Neural progenitor cell (in vitro differentiated cells): ENCODE measurements at regions not wholly inside any gene's neighbourhood (a gene's known extent, or its start where the extent isn't known, plus 50 kb on each side); places are given as distances from the start of the nearest gene placed in this dataset.

Experiments
- DNase-seq: peaks from one replicate; pipeline ENCODE4 v3.0.0-alpha.2; 2016; ENCODE audit warnings: low spot score
- H2AFZ ChIP-seq: fragments of 200-600 bp; sonication (generic); replicated peaks from 2 replicates; pipeline ENCODE4 v1.6.1; 2016; ENCODE audit warnings: antibody characterized with exemption
- H3F3A ChIP-seq: fragments of 200-600 bp; sonication (generic); 2 replicates; pipeline ENCODE4 v1.6.1; 2016; ENCODE audit warnings: antibody characterized with exemption, low read depth
- H3K27ac ChIP-seq: fragments of 200-600 bp; sonication (generic); 2 replicates; pipeline ENCODE4 v1.5.1; 2016; ENCODE audit warnings: mild to moderate bottlenecking
- H3K27me3 ChIP-seq: fragments of 200-600 bp; sonication (generic); 2 replicates; pipeline ENCODE4 v1.6.1; 2016; ENCODE audit warnings: mild to moderate bottlenecking, moderate library complexity
- H3K36me3 ChIP-seq: fragments of 200-600 bp; sonication (generic); 2 replicates; pipeline ENCODE4 v1.5.1; 2016
- H3K4me1 ChIP-seq: fragments of 200-600 bp; sonication (generic); 2 replicates; pipeline ENCODE4 v1.6.1; 2016; ENCODE audit warnings: mixed run types
- H3K4me2 ChIP-seq: fragments of 200-600 bp; sonication (generic); 2 replicates; pipeline ENCODE4 v1.6.1; 2016
- H3K4me3 ChIP-seq: fragments of 200-600 bp; sonication (generic); 2 replicates; pipeline ENCODE4 v1.5.1; 2016
- H3K79me2 ChIP-seq: fragments of 200-600 bp; sonication (generic); 2 replicates; pipeline ENCODE4 v1.6.1; 2016; ENCODE audit warnings: low read depth
- H3K9ac ChIP-seq: fragments of 200-600 bp; sonication (generic); 2 replicates; pipeline ENCODE4 v1.6.1; 2016
- H3K9me3 ChIP-seq: fragments of 200-600 bp; sonication (generic); 2 replicates; pipeline ENCODE4 v1.5.1; 2016; ENCODE audit warnings: low read depth
- H4K20me1 ChIP-seq: fragments of 200-600 bp; sonication (generic); 2 replicates; pipeline ENCODE4 v1.6.1; 2016; ENCODE audit warnings: low read depth
- H3K27ac Mint-ChIP-seq: 3 replicates; pipeline ENCODE4 v1.8.0; 2021; ENCODE audit warnings: mixed read lengths
- H3K27me3 Mint-ChIP-seq: 2 replicates; pipeline ENCODE4 v1.8.0; 2022; ENCODE audit warnings: low read depth, mild to moderate bottlenecking, inconsistent platforms, moderate library complexity, mixed read lengths; ENCODE audit not compliant: insufficient read depth
- H3K36me3 Mint-ChIP-seq: 3 replicates; pipeline ENCODE4 v1.8.0; 2021; ENCODE audit warnings: mixed read lengths
- H3K4me1 Mint-ChIP-seq: 3 replicates; pipeline ENCODE4 v1.8.0; 2021; ENCODE audit warnings: mixed read lengths
- H3K4me3 Mint-ChIP-seq: 3 replicates; pipeline ENCODE4 v1.8.0; 2021; ENCODE audit warnings: mild to moderate bottlenecking, moderate library complexity, mixed read lengths
- H3K9me3 Mint-ChIP-seq: 3 replicates; pipeline ENCODE4 v1.8.0; 2020; ENCODE audit warnings: mixed read lengths
- EZH2 ChIP-seq: fragments of 200-600 bp; sonication (generic); IDR thresholded peaks from 2 replicates; pipeline ENCODE4 v1.6.1; 2017; ENCODE audit warnings: antibody characterized with exemption, mild to moderate bottlenecking, moderate library complexity
- EZH2phosphoT487 ChIP-seq: fragments of 200-600 bp; sonication (generic); IDR thresholded peaks from 2 replicates; pipeline ENCODE4 v1.6.1; 2017; ENCODE audit warnings: antibody characterized with exemption
- TF ChIP-seq, protein P1 (sequence below): fragments of 200-600 bp; sonication (generic); IDR thresholded peaks from 2 replicates; pipeline ENCODE4 v1.5.1; 2017; ENCODE audit warnings: antibody characterized with exemption, mild to moderate bottlenecking

DNA sequence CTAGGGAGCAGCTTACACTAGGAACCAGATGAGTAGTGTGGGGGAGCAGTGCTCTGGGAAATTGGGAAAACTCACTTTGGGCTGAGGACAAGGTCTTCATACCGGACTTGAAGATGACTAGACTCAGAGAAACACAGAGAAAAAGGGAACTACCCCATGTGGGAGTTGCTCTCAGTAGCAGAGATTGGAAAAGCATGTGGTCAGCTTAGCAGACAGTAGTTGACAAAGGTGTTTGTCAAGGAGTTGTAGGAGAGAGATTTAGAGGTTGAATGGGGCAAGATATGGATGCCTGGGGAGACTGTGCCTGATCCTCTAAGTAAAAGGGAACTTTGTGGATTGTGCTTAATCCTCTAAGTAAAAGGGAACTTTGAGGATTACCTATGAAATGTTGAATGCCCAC is 194.5 kb upstream of the COX10 start:
- H3K4me3 ChIP-seq, result no peak overlapping the region
- peaks cover 6% of the 10 kb centered on the region for H3K4me1 ChIP-seq
- H3K9me3 Mint-ChIP-seq, result no peaks in the 10 kb centered on the region
- no peaks in the 10 kb centered on the region for H3F3A ChIP-seq
- H3K4me2 ChIP-seq, result no peak overlapping the region
- H3K27me3 ChIP-seq, result no peaks in the 10 kb centered on the region
- H3K9ac ChIP-seq, result no peak overlapping the region
- no peaks in the 10 kb centered on the region for H3K79me2 ChIP-seq
- H3K27ac ChIP-seq, result no peak overlapping the region
- no peaks in the 10 kb centered on the region for H3K36me3 ChIP-seq
- H3K9me3 ChIP-seq, result no peaks in the 10 kb centered on the region
- peaks cover 6% of the 10 kb centered on the region for H3K27me3 Mint-ChIP-seq
- no peak for TF ChIP-seq EZH2phosphoT487
- TF ChIP-seq, protein P1, sequence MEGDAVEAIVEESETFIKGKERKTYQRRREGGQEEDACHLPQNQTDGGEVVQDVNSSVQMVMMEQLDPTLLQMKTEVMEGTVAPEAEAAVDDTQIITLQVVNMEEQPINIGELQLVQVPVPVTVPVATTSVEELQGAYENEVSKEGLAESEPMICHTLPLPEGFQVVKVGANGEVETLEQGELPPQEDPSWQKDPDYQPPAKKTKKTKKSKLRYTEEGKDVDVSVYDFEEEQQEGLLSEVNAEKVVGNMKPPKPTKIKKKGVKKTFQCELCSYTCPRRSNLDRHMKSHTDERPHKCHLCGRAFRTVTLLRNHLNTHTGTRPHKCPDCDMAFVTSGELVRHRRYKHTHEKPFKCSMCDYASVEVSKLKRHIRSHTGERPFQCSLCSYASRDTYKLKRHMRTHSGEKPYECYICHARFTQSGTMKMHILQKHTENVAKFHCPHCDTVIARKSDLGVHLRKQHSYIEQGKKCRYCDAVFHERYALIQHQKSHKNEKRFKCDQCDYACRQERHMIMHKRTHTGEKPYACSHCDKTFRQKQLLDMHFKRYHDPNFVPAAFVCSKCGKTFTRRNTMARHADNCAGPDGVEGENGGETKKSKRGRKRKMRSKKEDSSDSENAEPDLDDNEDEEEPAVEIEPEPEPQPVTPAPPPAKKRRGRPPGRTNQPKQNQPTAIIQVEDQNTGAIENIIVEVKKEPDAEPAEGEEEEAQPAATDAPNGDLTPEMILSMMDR, result no peak
- H3K27ac Mint-ChIP-seq, result no peak overlapping the region
- H4K20me1 ChIP-seq, result no peaks in the 10 kb centered on the region
- DNase-seq, result no peak
- H3K4me1 Mint-ChIP-seq, result peaks cover 7% of the 10 kb centered on the region
- no peak overlapping the region for H3K4me3 Mint-ChIP-seq
- no peaks in the 10 kb centered on the region for H3K36me3 Mint-ChIP-seq
- no peak overlapping the region for H2AFZ ChIP-seq

DNA sequence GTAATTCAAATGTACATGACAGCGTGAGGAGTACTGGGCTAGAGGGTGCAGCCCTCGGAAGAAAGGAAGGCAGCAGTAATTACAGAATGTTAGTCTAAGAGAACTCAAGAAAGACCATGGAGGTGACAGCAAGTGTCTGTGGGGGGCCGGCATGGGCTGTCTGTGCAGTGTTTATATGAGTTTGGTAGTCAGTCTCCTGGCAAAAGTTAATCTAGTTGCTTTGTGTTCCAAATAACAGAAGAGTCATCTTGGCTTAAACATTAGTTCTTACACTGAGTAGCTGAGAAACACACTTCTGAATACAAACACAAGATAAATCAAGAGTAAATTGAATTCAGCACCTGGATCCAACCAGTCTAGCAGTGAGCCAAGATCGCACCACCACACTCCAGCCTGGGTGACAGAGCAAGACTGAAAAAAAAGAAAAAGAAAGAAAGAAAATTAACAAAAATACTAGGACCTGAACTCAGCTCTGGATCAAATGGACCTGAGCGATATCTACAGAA is 189.3 kb upstream of the COX10 start:
- peaks cover 8% of the 10 kb centered on the region for H3K9me3 Mint-ChIP-seq
- DNase-seq, result no peak
- Histone ChIP-seq H3F3A (no peaks in the 10 kb centered on the region), H3K9ac (no peak overlapping the region), H3K27ac (no peak overlapping the region), H2AFZ (no peak overlapping the region), H3K4me1 (peaks cover under 1% of the 10 kb centered on the region), H3K36me3 (peaks cover 3% of the 10 kb centered on the region), H3K4me2 (no peak overlapping the region), H3K27me3 (no peaks in the 10 kb centered on the region), H3K9me3 (no peaks in the 10 kb centered on the region), H3K4me3 (no peak overlapping the region), H4K20me1 (no peaks in the 10 kb centered on the region), H3K79me2 (no peaks in the 10 kb centered on the region)
- H3K4me3 Mint-ChIP-seq, result no peak overlapping the region
- no peaks in the 10 kb centered on the region for H3K4me1 Mint-ChIP-seq
- H3K36me3 Mint-ChIP-seq, result no peaks in the 10 kb centered on the region
- TF ChIP-seq EZH2phosphoT487 (no peak), EZH2 (no peak)
- TF ChIP-seq, protein P1, result no peak
- H3K27ac Mint-ChIP-seq, result no peak overlapping the region
- H3K27me3 Mint-ChIP-seq, result no peaks in the 10 kb centered on the region

DNA sequence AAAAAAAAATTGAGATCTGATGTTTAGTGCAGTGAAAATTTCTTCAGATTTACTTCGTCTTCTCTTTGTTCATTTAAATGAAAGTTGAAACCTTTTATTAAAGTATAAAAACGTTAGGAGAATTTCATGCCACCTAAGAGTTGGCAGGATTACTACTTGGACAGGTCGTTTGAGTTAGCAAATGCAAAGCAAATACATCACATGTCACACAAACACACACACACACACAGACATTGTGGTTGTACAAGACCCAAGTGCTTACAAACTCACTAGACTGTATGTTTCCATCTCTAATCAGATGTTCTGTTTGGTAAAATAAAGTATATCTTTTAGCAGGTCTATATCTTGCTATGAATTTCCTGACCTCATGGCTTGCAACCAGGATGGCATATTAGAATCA is 185.6 kb upstream of the COX10 start:
- DNase-seq, result no peak
- Histone ChIP-seq H3K27me3 (no peaks in the 10 kb centered on the region), H3K36me3 (peaks cover 3% of the 10 kb centered on the region), H3K27ac (no peak overlapping the region), H3K4me2 (no peak overlapping the region), H3K4me1 (no peaks in the 10 kb centered on the region), H3K9me3 (no peaks in the 10 kb centered on the region), H3K79me2 (no peaks in the 10 kb centered on the region), H2AFZ (no peak overlapping the region), H3K4me3 (no peak overlapping the region), H4K20me1 (no peaks in the 10 kb centered on the region), H3F3A (no peaks in the 10 kb centered on the region), H3K9ac (no peak overlapping the region)
- Mint-ChIP-seq H3K27ac (no peak overlapping the region), H3K27me3 (peaks cover 2% of the 10 kb centered on the region), H3K4me3 (no peak overlapping the region), H3K4me1 (no peaks in the 10 kb centered on the region), H3K36me3 (peaks cover 2% of the 10 kb centered on the region), H3K9me3 (peaks cover 8% of the 10 kb centered on the region)
- TF ChIP-seq EZH2, result no peak
- TF ChIP-seq, protein P1, result no peak
- TF ChIP-seq EZH2phosphoT487, result no peak
